Neural cell (in vitro differentiated cells): ENCODE measurements at regions not wholly inside any gene's neighbourhood (a gene's known extent, or its start where the extent isn't known, plus 50 kb on each side); places are given as distances from the start of the nearest gene placed in this dataset.

Source experiments
- H2AFZ ChIP-seq: fragments of 200-600, 300-800 bp; sonication (generic), shearing (Covaris generic); 2 replicates; pipeline ENCODE4 v1.6.0; 2014; ENCODE audit warnings: low read depth, mild to moderate bottlenecking, antibody characterized with exemption, low read length, moderate library complexity
- H3F3A ChIP-seq: fragments of 200-600 bp; shearing (Covaris generic); 2 replicates; pipeline ENCODE4 v1.6.1; 2016; ENCODE audit warnings: mild to moderate bottlenecking, moderate library complexity, mixed read lengths, antibody characterized with exemption, low read length; ENCODE audit not compliant: insufficient read depth, poor library complexity, severe bottlenecking
- H3K27ac ChIP-seq: fragments of 200-600, 300-800 bp; sonication (generic), shearing (Covaris generic); 2 replicates; pipeline ENCODE4 v1.5.1; 2014; ENCODE audit warnings: mild to moderate bottlenecking, low read length, moderate library complexity
- H3K27me3 ChIP-seq: fragments of 300-800, 200-600 bp; sonication (generic), shearing (Covaris generic); 2 replicates; pipeline ENCODE4 v1.6.0; 2014; ENCODE audit warnings: mild to moderate bottlenecking, low read depth, low read length, moderate library complexity; ENCODE audit not compliant: insufficient read depth
- H3K36me3 ChIP-seq: fragments of 300-800, 200-600 bp; sonication (generic), shearing (Covaris generic); 2 replicates; pipeline ENCODE4 v1.5.1; 2014; ENCODE audit warnings: mild to moderate bottlenecking, antibody characterized with exemption, low read length, moderate library complexity; ENCODE audit not compliant: insufficient read depth
- H3K4me2 ChIP-seq: fragments of 300-800, 200-600 bp; sonication (generic), shearing (Covaris generic); 2 replicates; pipeline ENCODE4 v1.6.0; 2014; ENCODE audit warnings: mild to moderate bottlenecking, low read length
- H3K4me3 ChIP-seq: fragments of 300-800, 200-600 bp; sonication (generic), shearing (Covaris generic); 2 replicates; pipeline ENCODE4 v1.5.1; 2014; ENCODE audit warnings: mild to moderate bottlenecking, low read length, moderate library complexity
- H3K79me2 ChIP-seq: fragments of 200-600 bp; shearing (Covaris generic); replicated peaks from 2 replicates; pipeline ENCODE4 v1.6.0; 2014; ENCODE audit warnings: mild to moderate bottlenecking, low read length, moderate library complexity; ENCODE audit not compliant: insufficient read depth
- H3K9ac ChIP-seq: fragments of 300-800, 200-600 bp; sonication (generic), shearing (Covaris generic); 2 replicates; pipeline ENCODE4 v1.6.1; 2016; ENCODE audit warnings: mild to moderate bottlenecking, low read length, mixed read lengths
- H3K9me2 ChIP-seq: fragments of 200-600 bp; shearing (Covaris generic); 2 replicates; pipeline ENCODE4 v1.6.1; 2016; ENCODE audit warnings: mild to moderate bottlenecking, low read length, mixed read lengths; ENCODE audit not compliant: insufficient read depth
- H3K9me3 ChIP-seq: fragments of 200-600, 300-800 bp; sonication (generic), shearing (Covaris generic); 2 replicates; pipeline ENCODE4 v1.6.1; 2016; ENCODE audit warnings: mild to moderate bottlenecking, mixed run types, low read length, moderate library complexity, mixed read lengths
- H4K20me1 ChIP-seq: fragments of 200-600 bp; shearing (Covaris generic); 2 replicates; pipeline ENCODE4 v1.6.1; 2016; ENCODE audit warnings: mild to moderate bottlenecking, mixed run types; ENCODE audit not compliant: insufficient read depth
- EP300 ChIP-seq: fragments of 450-650 bp; conservative IDR thresholded peaks from 2 replicates; pipeline ENCODE4 v1.6.1; 2014; ENCODE audit warnings: antibody characterized with exemption, mild to moderate bottlenecking, moderate library complexity; ENCODE audit not compliant: poor library complexity, severe bottlenecking
- EZH2 ChIP-seq: fragments of 200-600, 300-800 bp; shearing (Covaris generic), sonication (generic); IDR thresholded peaks from 2 replicates; pipeline ENCODE4 v1.6.1; 2014; ENCODE audit warnings: antibody characterized with exemption, low read length, borderline replicate concordance, mild to moderate bottlenecking; ENCODE audit not compliant: insufficient read depth, poor library complexity, severe bottlenecking
- MXI1 ChIP-seq: fragments of 450-650 bp; conservative IDR thresholded peaks from 2 replicates; pipeline ENCODE4 v1.6.1; 2014; ENCODE audit warnings: antibody characterized with exemption, mild to moderate bottlenecking; ENCODE audit not compliant: poor library complexity, severe bottlenecking
- POLR2AphosphoS5 ChIP-seq: IDR thresholded peaks from 2 replicates; pipeline ENCODE4 v1.6.1; 2012
- RAD21 ChIP-seq: fragments of 450-650 bp; conservative IDR thresholded peaks from 2 replicates; pipeline ENCODE4 v1.6.1; 2014; ENCODE audit warnings: antibody characterized with exemption, mild to moderate bottlenecking, moderate library complexity
- SMC3 ChIP-seq: fragments of 450-650 bp; conservative IDR thresholded peaks from 2 replicates; pipeline ENCODE4 v1.6.1; 2014; ENCODE audit warnings: antibody characterized with exemption, mild to moderate bottlenecking, moderate library complexity; ENCODE audit not compliant: poor library complexity
- TAF1 ChIP-seq: IDR thresholded peaks from 2 replicates; pipeline ENCODE4 v1.6.1; 2012; ENCODE audit warnings: low read depth
- TF ChIP-seq, protein P1 (sequence below): IDR thresholded peaks from 2 replicates; pipeline ENCODE4 v1.6.1; 2012; ENCODE audit warnings: borderline replicate concordance
- TF ChIP-seq, protein P2 (sequence below): fragments of 450-650 bp; IDR thresholded peaks from 2 replicates; pipeline ENCODE4 v1.5.1; 2014; ENCODE audit warnings: antibody characterized with exemption, mild to moderate bottlenecking, moderate library complexity; ENCODE audit not compliant: poor library complexity, severe bottlenecking

GRCh38 chr11:56910046-56910773 is 78.5 kb upstream of the OR5AK2 start:
- no peaks in the 10 kb centered on the region for H3K9me3 ChIP-seq
- H3K9ac ChIP-seq = no peak overlapping the region
- no peaks in the 10 kb centered on the region for H4K20me1 ChIP-seq

GRCh38 chr11:56909563-56909962 is 79.2 kb upstream of the OR5AK2 start:
- no peak overlapping the region for H3K4me2 ChIP-seq
- no peak overlapping the region for H3K9ac ChIP-seq
- no peak overlapping the region for H3K27ac ChIP-seq
- H3K9me3 ChIP-seq = no peaks in the 10 kb centered on the region
- no peaks in the 10 kb centered on the region for H3K79me2 ChIP-seq
- no peaks in the 10 kb centered on the region for H3K27me3 ChIP-seq
- H2AFZ ChIP-seq = no peak overlapping the region
- H3K36me3 ChIP-seq = no peaks in the 10 kb centered on the region
- no peaks in the 10 kb centered on the region for H3K9me2 ChIP-seq
- no peak overlapping the region for H3K4me3 ChIP-seq
- TF ChIP-seq, protein P1, sequence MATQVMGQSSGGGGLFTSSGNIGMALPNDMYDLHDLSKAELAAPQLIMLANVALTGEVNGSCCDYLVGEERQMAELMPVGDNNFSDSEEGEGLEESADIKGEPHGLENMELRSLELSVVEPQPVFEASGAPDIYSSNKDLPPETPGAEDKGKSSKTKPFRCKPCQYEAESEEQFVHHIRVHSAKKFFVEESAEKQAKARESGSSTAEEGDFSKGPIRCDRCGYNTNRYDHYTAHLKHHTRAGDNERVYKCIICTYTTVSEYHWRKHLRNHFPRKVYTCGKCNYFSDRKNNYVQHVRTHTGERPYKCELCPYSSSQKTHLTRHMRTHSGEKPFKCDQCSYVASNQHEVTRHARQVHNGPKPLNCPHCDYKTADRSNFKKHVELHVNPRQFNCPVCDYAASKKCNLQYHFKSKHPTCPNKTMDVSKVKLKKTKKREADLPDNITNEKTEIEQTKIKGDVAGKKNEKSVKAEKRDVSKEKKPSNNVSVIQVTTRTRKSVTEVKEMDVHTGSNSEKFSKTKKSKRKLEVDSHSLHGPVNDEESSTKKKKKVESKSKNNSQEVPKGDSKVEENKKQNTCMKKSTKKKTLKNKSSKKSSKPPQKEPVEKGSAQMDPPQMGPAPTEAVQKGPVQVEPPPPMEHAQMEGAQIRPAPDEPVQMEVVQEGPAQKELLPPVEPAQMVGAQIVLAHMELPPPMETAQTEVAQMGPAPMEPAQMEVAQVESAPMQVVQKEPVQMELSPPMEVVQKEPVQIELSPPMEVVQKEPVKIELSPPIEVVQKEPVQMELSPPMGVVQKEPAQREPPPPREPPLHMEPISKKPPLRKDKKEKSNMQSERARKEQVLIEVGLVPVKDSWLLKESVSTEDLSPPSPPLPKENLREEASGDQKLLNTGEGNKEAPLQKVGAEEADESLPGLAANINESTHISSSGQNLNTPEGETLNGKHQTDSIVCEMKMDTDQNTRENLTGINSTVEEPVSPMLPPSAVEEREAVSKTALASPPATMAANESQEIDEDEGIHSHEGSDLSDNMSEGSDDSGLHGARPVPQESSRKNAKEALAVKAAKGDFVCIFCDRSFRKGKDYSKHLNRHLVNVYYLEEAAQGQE = no peak
- no peak for TF ChIP-seq TAF1
- H4K20me1 ChIP-seq = no peaks in the 10 kb centered on the region
- no peaks in the 10 kb centered on the region for H3F3A ChIP-seq

More at GRCh38 chr11:56910046-56910773, 78.5 kb upstream of the OR5AK2 start:
- no peak overlapping the region for H3K27ac ChIP-seq
- H3F3A ChIP-seq = no peaks in the 10 kb centered on the region
- no peaks in the 10 kb centered on the region for H3K36me3 ChIP-seq
- H3K4me3 ChIP-seq = no peak overlapping the region
- no peaks in the 10 kb centered on the region for H3K27me3 ChIP-seq
- H2AFZ ChIP-seq = no peak overlapping the region
- no peak overlapping the region for H3K4me2 ChIP-seq
- H3K9me2 ChIP-seq = no peaks in the 10 kb centered on the region
- no peak for TF ChIP-seq TAF1
- TF ChIP-seq MXI1 = no peak
- no peak for TF ChIP-seq POLR2AphosphoS5
- TF ChIP-seq RAD21 = no peak
- TF ChIP-seq EP300 = no peak
- no peak for TF ChIP-seq SMC3
- no peak for TF ChIP-seq EZH2
- H3K79me2 ChIP-seq = no peaks in the 10 kb centered on the region

- Histone ChIP-seq H3K79me2 (no peaks in the 10 kb centered on the region), H3K36me3 (no peaks in the 10 kb centered on the region), H4K20me1 (no peaks in the 10 kb centered on the region), H3F3A (no peaks in the 10 kb centered on the region), H3K9me2 (no peaks in the 10 kb centered on the region), H3K9me3 (no peaks in the 10 kb centered on the region), H2AFZ (no peak overlapping the region), H3K9ac (no peak overlapping the region), H3K27me3 (no peaks in the 10 kb centered on the region), H3K4me2 (no peak overlapping the region), H3K4me3 (no peak overlapping the region), H3K27ac (no peak overlapping the region)
- TF ChIP-seq RAD21 (no peak), SMC3 (no peak), EP300 (no peak), MXI1 (no peak), POLR2AphosphoS5 (no peak), EZH2 (no peak), TAF1 (no peak)
- TF ChIP-seq, protein P2, sequence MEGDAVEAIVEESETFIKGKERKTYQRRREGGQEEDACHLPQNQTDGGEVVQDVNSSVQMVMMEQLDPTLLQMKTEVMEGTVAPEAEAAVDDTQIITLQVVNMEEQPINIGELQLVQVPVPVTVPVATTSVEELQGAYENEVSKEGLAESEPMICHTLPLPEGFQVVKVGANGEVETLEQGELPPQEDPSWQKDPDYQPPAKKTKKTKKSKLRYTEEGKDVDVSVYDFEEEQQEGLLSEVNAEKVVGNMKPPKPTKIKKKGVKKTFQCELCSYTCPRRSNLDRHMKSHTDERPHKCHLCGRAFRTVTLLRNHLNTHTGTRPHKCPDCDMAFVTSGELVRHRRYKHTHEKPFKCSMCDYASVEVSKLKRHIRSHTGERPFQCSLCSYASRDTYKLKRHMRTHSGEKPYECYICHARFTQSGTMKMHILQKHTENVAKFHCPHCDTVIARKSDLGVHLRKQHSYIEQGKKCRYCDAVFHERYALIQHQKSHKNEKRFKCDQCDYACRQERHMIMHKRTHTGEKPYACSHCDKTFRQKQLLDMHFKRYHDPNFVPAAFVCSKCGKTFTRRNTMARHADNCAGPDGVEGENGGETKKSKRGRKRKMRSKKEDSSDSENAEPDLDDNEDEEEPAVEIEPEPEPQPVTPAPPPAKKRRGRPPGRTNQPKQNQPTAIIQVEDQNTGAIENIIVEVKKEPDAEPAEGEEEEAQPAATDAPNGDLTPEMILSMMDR = no peak
- TF ChIP-seq, protein P1 = no peak
Measured at GRCh38 chr11:56909080-56909479, 79.6 kb upstream of the OR5AK2 start.
